HUES64 (cell line): ENCODE measurements at regions not wholly inside any gene's neighbourhood (a gene's known extent, or its start where the extent isn't known, plus 50 kb on each side); places are given as distances from the start of the nearest gene placed in this dataset.
A peak's percentile ranks its signal among the peaks of the same experiment; 100 is the strongest.

Experiments used
- H3K27ac ChIP-seq: 2 replicates; pipeline ENCODE4 v1.7.0; 2013; ENCODE audit warnings: low read depth, low read length, inconsistent platforms
- H3K27me3 ChIP-seq: 2 replicates; pipeline ENCODE4 v1.6.1; 2013; ENCODE audit warnings: mild to moderate bottlenecking, low read length; ENCODE audit not compliant: insufficient read depth
- H3K36me3 ChIP-seq: 2 replicates; pipeline ENCODE4 v1.6.1; 2013; ENCODE audit warnings: mild to moderate bottlenecking, low read length; ENCODE audit not compliant: insufficient read depth
- H3K4me1 ChIP-seq: 2 replicates; pipeline ENCODE4 v1.6.1; 2013; ENCODE audit warnings: mild to moderate bottlenecking, low read length, moderate library complexity; ENCODE audit not compliant: insufficient read depth
- H3K4me3 ChIP-seq: 2 replicates; pipeline ENCODE4 v1.5.1; 2013; ENCODE audit warnings: mild to moderate bottlenecking, low read length, moderate library complexity
- H3K9ac ChIP-seq: 2 replicates; pipeline ENCODE4 v1.6.1; 2013; ENCODE audit warnings: mild to moderate bottlenecking, low read depth, low read length
- H3K9me3 ChIP-seq: 2 replicates; pipeline ENCODE4 v1.6.1; 2013; ENCODE audit warnings: low read depth, low read length; ENCODE audit not compliant: insufficient read depth
- WGBS: fragments of 150-250, 120-280 bp; methylation state at CpG from one replicate; pipeline ENCODE4 v1.1.7; 2013; ENCODE audit warnings: missing lambda C conversion rate; 5-methylcytosine and 5-hydroxymethylcytosine counted together

GRCh38 chr15:62568702-62569101 is 403.6 kb upstream of the C2CD4B start:
- peaks cover 11% of the 10 kb centered on the region for H3K4me1 ChIP-seq
- no peak overlapping the region for H3K4me3 ChIP-seq
- H3K9ac ChIP-seq, result no peak overlapping the region
- 94% methylated on average over 6 of the region's 6 CpGs for WGBS
- no peak overlapping the region for H3K27ac ChIP-seq
- no peaks in the 10 kb centered on the region for H3K36me3 ChIP-seq
- no peaks in the 10 kb centered on the region for H3K9me3 ChIP-seq
- H3K27me3 ChIP-seq, result no peaks in the 10 kb centered on the region

- Histone ChIP-seq H3K9ac (no peak overlapping the region), H3K27ac (no peak overlapping the region), H3K27me3 (no peaks in the 10 kb centered on the region), H3K36me3 (no peaks in the 10 kb centered on the region), H3K9me3 (no peaks in the 10 kb centered on the region), H3K4me1 (peaks cover 11% of the 10 kb centered on the region), H3K4me3 (no peak overlapping the region)
- 92% methylated on average over 12 of the region's 14 CpGs for WGBS
These were observed 404.6 kb upstream of the C2CD4B start for GRCh38 chr15:62569460-62570404.

- Histone ChIP-seq H3K36me3 (no peaks in the 10 kb centered on the region), H3K27me3 (no peaks in the 10 kb centered on the region)
- 93% methylated on average over 4 of the region's 4 CpGs for WGBS
These were observed 405.3 kb upstream of the C2CD4B start for GRCh38 chr15:62570405-62570783.

GRCh38 chr15:62571072-62571471 is 406.0 kb upstream of the C2CD4B start:
- Histone ChIP-seq H3K27ac (no peak overlapping the region), H3K4me1 (peaks cover 5% of the 10 kb centered on the region), H3K36me3 (no peaks in the 10 kb centered on the region), H3K27me3 (no peaks in the 10 kb centered on the region), H3K9ac (no peak overlapping the region), H3K4me3 (no peak overlapping the region), H3K9me3 (no peaks in the 10 kb centered on the region)
- 97% methylated on average over 7 of the region's 7 CpGs for WGBS

More at GRCh38 chr15:62570405-62570783, 405.3 kb upstream of the C2CD4B start:
- Histone ChIP-seq H3K27ac (no peak overlapping the region), H3K4me3 (no peak overlapping the region), H3K4me1 (peaks cover 6% of the 10 kb centered on the region), H3K9me3 (no peaks in the 10 kb centered on the region), H3K9ac (no peak overlapping the region)

GRCh38 chr15:62572797-62573196 is 407.7 kb upstream of the C2CD4B start:
- WGBS, result 83% methylated on average over 7 of the region's 7 CpGs
- no peak overlapping the region for H3K27ac ChIP-seq
- peaks cover 5% of the 10 kb centered on the region; the same call in 1 of the 2 replicates for H3K4me1 ChIP-seq
- H3K9ac ChIP-seq, result no peak overlapping the region
- H3K9me3 ChIP-seq, result no peaks in the 10 kb centered on the region
- no peak overlapping the region for H3K4me3 ChIP-seq
- no peaks in the 10 kb centered on the region for H3K27me3 ChIP-seq
- no peaks in the 10 kb centered on the region for H3K36me3 ChIP-seq

- Histone ChIP-seq H3K9ac (no peak overlapping the region), H3K27me3 (no peaks in the 10 kb centered on the region), H3K27ac (no peak overlapping the region), H3K4me1 (peaks cover 5% of the 10 kb centered on the region; the same call in 1 of the 2 replicates), H3K4me3 (no peak overlapping the region), H3K36me3 (no peaks in the 10 kb centered on the region), H3K9me3 (no peaks in the 10 kb centered on the region)
- WGBS, result 92% methylated on average over 3 of the region's 3 CpGs
These were observed 408.8 kb upstream of the C2CD4B start for GRCh38 chr15:62573876-62574275.

- Histone ChIP-seq H3K4me1 (peaks cover 9% of the 10 kb centered on the region), H3K9me3 (no peaks in the 10 kb centered on the region), H3K36me3 (no peaks in the 10 kb centered on the region), H3K4me3 (no peak overlapping the region), H3K27ac (no peak overlapping the region), H3K27me3 (no peaks in the 10 kb centered on the region), H3K9ac (no peak overlapping the region)
- 94% methylated on average over 6 of the region's 6 CpGs for WGBS
These were observed 413.5 kb upstream of the C2CD4B start for GRCh38 chr15:62578546-62578945.

- no peak overlapping the region for H3K9ac ChIP-seq
- H3K36me3 ChIP-seq, result no peaks in the 10 kb centered on the region
- 96% methylated on average over 1 of the region's 1 CpG for WGBS
- no peak overlapping the region for H3K4me3 ChIP-seq
- H3K27me3 ChIP-seq, result no peaks in the 10 kb centered on the region
- peaks cover 13% of the 10 kb centered on the region for H3K4me1 ChIP-seq
- H3K9me3 ChIP-seq, result no peaks in the 10 kb centered on the region
- no peak overlapping the region for H3K27ac ChIP-seq
These were observed 413.9 kb upstream of the C2CD4B start for GRCh38 chr15:62578960-62579359.

- Histone ChIP-seq H3K36me3 (no peaks in the 10 kb centered on the region), H3K27me3 (no peaks in the 10 kb centered on the region), H3K4me1 (peaks cover 22% of the 10 kb centered on the region), H3K27ac (no peak overlapping the region), H3K9ac (no peak overlapping the region), H3K9me3 (no peaks in the 10 kb centered on the region), H3K4me3 (no peak overlapping the region)
- 92% methylated on average over 4 of the region's 5 CpGs for WGBS
These were observed 414.8 kb upstream of the C2CD4B start for GRCh38 chr15:62579842-62580241.

- no peaks in the 10 kb centered on the region for H3K36me3 ChIP-seq
- no peaks in the 10 kb centered on the region for H3K27me3 ChIP-seq
- H3K9ac ChIP-seq, result no peak overlapping the region
- 85% methylated on average over 2 of the region's 2 CpGs for WGBS
- H3K27ac ChIP-seq, result no peak overlapping the region
- no peak overlapping the region for H3K4me3 ChIP-seq
- H3K9me3 ChIP-seq, result no peaks in the 10 kb centered on the region
- peaks cover 22% of the 10 kb centered on the region for H3K4me1 ChIP-seq
These were observed 417.5 kb upstream of the C2CD4B start for GRCh38 chr15:62582580-62582979.

GRCh38 chr15:62584301-62585235 is 419.5 kb upstream of the C2CD4B start:
- Histone ChIP-seq H3K4me3 (no peak overlapping the region), H3K9ac (no peak overlapping the region), H3K4me1 (peaks cover 26% of the 10 kb centered on the region), H3K27me3 (no peaks in the 10 kb centered on the region), H3K9me3 (no peaks in the 10 kb centered on the region), H3K27ac (peak overlapping the region; percentile 31; the same call in 1 of the 2 replicates), H3K36me3 (no peaks in the 10 kb centered on the region)
- 63% methylated on average over 7 of the region's 7 CpGs for WGBS
